Ishikawa (cell line): ENCODE measurements at regions not wholly inside any gene's neighbourhood (a gene's known extent, or its start where the extent isn't known, plus 50 kb on each side); places are given as distances from the start of the nearest gene placed in this dataset.

Experiments used
- CEBPB ChIP-seq: IDR thresholded peaks from 2 replicates; pipeline ENCODE4 v1.6.1; 2012
- CREB1 ChIP-seq: IDR thresholded peaks from 2 replicates; pipeline ENCODE4 v1.6.1; 2012; ENCODE audit warnings: low read depth
- EGR1 ChIP-seq: IDR thresholded peaks from 2 replicates; pipeline ENCODE4 v1.6.1; 2012
- EP300 ChIP-seq: IDR thresholded peaks from 2 replicates; pipeline ENCODE4 v1.6.1; 2012; ENCODE audit warnings: borderline replicate concordance
- FOXM1 ChIP-seq: IDR thresholded peaks from 2 replicates; pipeline ENCODE4 v1.6.1; 2012; ENCODE audit warnings: low read depth, borderline replicate concordance
- MAX ChIP-seq: IDR thresholded peaks from 2 replicates; pipeline ENCODE4 v1.6.1; 2012
- NFIC ChIP-seq: IDR thresholded peaks from 2 replicates; pipeline ENCODE4 v1.6.1; 2012
- RAD21 ChIP-seq: IDR thresholded peaks from 2 replicates; pipeline ENCODE4 v1.6.1; 2012; ENCODE audit warnings: low read depth
- REST ChIP-seq: IDR thresholded peaks from 2 replicates; pipeline ENCODE4 v1.6.1; 2012; ENCODE audit warnings: low read depth, mild to moderate bottlenecking
- TAF1 ChIP-seq: IDR thresholded peaks from 2 replicates; pipeline ENCODE4 v1.6.1; 2012; ENCODE audit warnings: low read depth, mild to moderate bottlenecking
- TCF12 ChIP-seq: IDR thresholded peaks from 2 replicates; pipeline ENCODE4 v1.6.1; 2012; ENCODE audit warnings: low read depth
- TEAD4 ChIP-seq: IDR thresholded peaks from 2 replicates; pipeline ENCODE4 v1.6.1; 2012
- USF1 ChIP-seq: IDR thresholded peaks from 2 replicates; pipeline ENCODE4 v1.6.1; 2012
- YY1 ChIP-seq: IDR thresholded peaks from 2 replicates; pipeline ENCODE4 v1.6.1; 2012; ENCODE audit warnings: low read depth
- ZBTB7A ChIP-seq: IDR thresholded peaks from 2 replicates; pipeline ENCODE4 v1.6.1; 2012; ENCODE audit warnings: low read depth

DNA sequence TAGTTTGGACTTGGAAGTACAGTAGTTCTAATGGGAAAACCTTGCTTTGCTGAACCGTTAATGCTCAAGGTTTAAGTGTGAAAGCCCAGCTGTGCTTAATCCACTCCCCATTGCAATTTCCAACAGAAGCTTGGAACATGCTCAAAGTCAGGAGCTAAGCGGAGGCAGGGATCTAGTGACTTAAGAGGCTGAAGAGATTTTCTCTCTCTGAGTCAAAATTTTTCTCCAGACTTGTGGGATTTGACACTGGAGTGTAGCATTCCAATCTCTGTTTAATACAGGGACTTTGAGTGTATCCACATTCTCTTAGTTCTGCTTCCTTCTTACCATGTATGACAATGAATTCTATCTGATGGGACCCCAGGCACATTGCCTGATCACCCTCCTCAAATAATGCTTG lies 471.8 kb downstream of the KIF4B start:
- no peak for TF ChIP-seq NFIC
- no peak for TF ChIP-seq REST
- no peak for TF ChIP-seq TEAD4
- TF ChIP-seq EGR1 = no peak
- no peak for TF ChIP-seq TAF1
- no peak for TF ChIP-seq CEBPB

- no peak for TF ChIP-seq EP300
- no peak for TF ChIP-seq TCF12
- no peak for TF ChIP-seq ZBTB7A
- no peak for TF ChIP-seq TEAD4
- TF ChIP-seq NFIC = no peak
- no peak for TF ChIP-seq CREB1
- TF ChIP-seq MAX = no peak
- no peak for TF ChIP-seq EGR1
- no peak for TF ChIP-seq USF1
- TF ChIP-seq RAD21 = no peak
Observed at GRCh38 chr5:155489949-155490348, 476.4 kb downstream of the KIF4B start.

DNA sequence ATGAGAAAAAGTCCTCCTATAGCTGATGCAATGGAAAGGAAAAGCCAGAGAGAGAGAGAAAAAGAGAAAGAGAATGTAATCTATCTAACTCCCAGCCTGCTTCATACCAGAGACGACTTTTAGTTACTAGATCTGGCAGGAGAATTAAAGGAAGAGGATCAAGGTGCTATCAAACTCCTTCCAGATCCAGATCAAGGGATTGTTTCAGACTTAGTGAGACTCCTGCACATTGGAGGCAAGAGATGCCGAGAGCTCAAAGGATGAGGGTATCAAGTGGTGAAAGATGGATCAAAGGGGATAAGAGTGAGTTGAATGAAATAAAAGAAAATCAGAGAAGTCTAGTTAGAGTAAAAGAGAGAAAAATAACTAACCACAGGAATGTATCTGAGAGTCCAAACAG lies 478.6 kb downstream of the KIF4B start:
- TF ChIP-seq EP300 = no peak
- TF ChIP-seq FOXM1 = no peak
- TF ChIP-seq YY1 = no peak
- no peak for TF ChIP-seq REST
- no peak for TF ChIP-seq TEAD4
- TF ChIP-seq ZBTB7A = no peak
- no peak for TF ChIP-seq RAD21
- TF ChIP-seq TAF1 = no peak
- TF ChIP-seq TCF12 = no peak
- no peak for TF ChIP-seq USF1

GRCh38 chr5:155504606-155505005 lies 491.1 kb downstream of the KIF4B start:
- TF ChIP-seq TCF12 = no peak
- no peak for TF ChIP-seq FOXM1
- TF ChIP-seq USF1 = no peak
- TF ChIP-seq REST = no peak
- TF ChIP-seq YY1 = no peak
- TF ChIP-seq CEBPB = no peak
- no peak for TF ChIP-seq ZBTB7A
- TF ChIP-seq NFIC = no peak
- no peak for TF ChIP-seq EP300
- no peak for TF ChIP-seq EGR1
- TF ChIP-seq CREB1 = no peak
- TF ChIP-seq TEAD4 = no peak
- TF ChIP-seq MAX = no peak

DNA sequence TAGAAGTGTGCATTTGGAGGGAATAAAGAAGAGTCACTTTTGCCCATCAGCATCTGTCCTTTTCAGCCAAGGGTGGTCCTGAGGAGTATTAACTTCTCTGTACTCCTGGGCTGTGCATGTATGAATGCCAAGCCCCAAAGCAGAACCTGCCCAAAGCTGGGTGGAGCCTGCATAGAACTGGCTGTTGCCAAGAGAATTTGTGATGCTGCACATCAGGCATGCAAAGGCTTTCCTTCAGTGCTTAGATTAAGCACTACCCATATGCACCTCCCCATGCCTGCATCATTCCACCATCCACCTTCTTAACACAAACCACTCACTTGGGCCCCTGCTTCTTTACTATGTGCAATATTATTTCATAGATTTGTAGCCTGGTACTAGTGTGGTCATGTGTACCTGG lies 493.8 kb downstream of the KIF4B start:
- TF ChIP-seq ZBTB7A (no peak), FOXM1 (no peak), TEAD4 (no peak)
